Caco-2 (cell line): ENCODE measurements at regions not wholly inside any gene's neighbourhood (a gene's known extent, or its start where the extent isn't known, plus 50 kb on each side); places are given as distances from the start of the nearest gene placed in this dataset.

ENCODE experiments used
- BruUV-seq: library from RNA; stranded (reverse); fragments of 400-500 nt; replicated peaks from 2 replicates; lab custom pipeline; 2021; lab: Mats Ljungman, UMichigan
- CTCF ChIA-PET: fragments of 300-600 bp; sonication (Branson Sonifier 250); formaldehyde crosslinking; loops from one replicate; lab custom pipeline; 2022; ENCODE audit warnings: antibody characterized with exemption; lab: Charles Lee
- POLR2A ChIA-PET: fragments of 300-600 bp; sonication (Branson Sonifier 250); formaldehyde crosslinking; loops from one replicate; lab custom pipeline; 2022; ENCODE audit warnings: antibody characterized with exemption; lab: Charles Lee
- DNase-seq, 2 experiments: peaks; one replicate each; pipeline versions ENCODE4 v3.0.0 to v3.0.0-alpha.2; 2020 to 2022
- H3K27me3 ChIP-seq: replicated peaks from 2 replicates; pipeline ENCODE4 v1.6.0; 2011; ENCODE audit warnings: low read length; ENCODE audit not compliant: control insufficient read depth, insufficient read depth
- H3K36me3 ChIP-seq: 2 replicates; pipeline ENCODE4 v1.5.1; 2011; ENCODE audit warnings: low read length; ENCODE audit not compliant: control insufficient read depth, insufficient read depth
- H3K4me1 ChIP-seq: fragments of 250-450 bp; sonication (Bioruptor Pico); 2 replicates; pipeline ENCODE4 v1.5.1; 2020; ENCODE audit warnings: mild to moderate bottlenecking
- H3K4me3 ChIP-seq: 2 replicates; pipeline ENCODE4 v1.5.1; 2011; ENCODE audit warnings: low read depth, mild to moderate bottlenecking, control low read depth, low read length
- H3K9me3 ChIP-seq: fragments of 250-450 bp; sonication (Bioruptor Pico); 2 replicates; pipeline ENCODE4 v1.5.1; 2020; ENCODE audit warnings: mild to moderate bottlenecking, moderate library complexity
- H3K27ac Mint-ChIP-seq: one replicate; pipeline ENCODE4 v1.8.0; 2022; ENCODE audit warnings: mixed read lengths; ENCODE audit not compliant: unreplicated experiment
- H3K27me3 Mint-ChIP-seq: one replicate; pipeline ENCODE4 v1.8.0; 2022; ENCODE audit warnings: mixed read lengths; ENCODE audit not compliant: insufficient read depth, unreplicated experiment
- H3K36me3 Mint-ChIP-seq: one replicate; pipeline ENCODE4 v1.8.0; 2022; ENCODE audit warnings: mild to moderate bottlenecking, mixed read lengths; ENCODE audit not compliant: insufficient read depth, unreplicated experiment
- H3K4me1 Mint-ChIP-seq: one replicate; pipeline ENCODE4 v1.8.0; 2022; ENCODE audit warnings: low read depth, mixed read lengths; ENCODE audit not compliant: unreplicated experiment
- H3K4me3 Mint-ChIP-seq: one replicate; pipeline ENCODE4 v1.8.0; 2022; ENCODE audit warnings: mild to moderate bottlenecking, moderate library complexity, mixed read lengths; ENCODE audit not compliant: unreplicated experiment
- H3K9me3 Mint-ChIP-seq: one replicate; pipeline ENCODE4 v1.8.0; 2022; ENCODE audit warnings: mixed read lengths; ENCODE audit not compliant: unreplicated experiment
- CTCF ChIP-seq, 2 experiments: fragments of 200-600 bp in 1 of 2; IDR thresholded peaks; 1 replicate in 1 of 2; 2 replicates in 1 of 2; pipeline versions ENCODE4 v1.5.1 to v1.8.0; 2011 to 2022; ENCODE audit warnings: antibody characterized with exemption in 1 of 2, control low read depth in 1 of 2, inconsistent platforms in 1 of 2, low read depth in 1 of 2, low read length in 1 of 2, mild to moderate bottlenecking in 1 of 2, moderate library complexity in 1 of 2; ENCODE audit not compliant: insufficient read depth in 1 of 2, severe bottlenecking in 1 of 2, unreplicated experiment in 1 of 2
- intact Hi-C: fragments of 100-400 bp; cut with micrococcal nuclease; formaldehyde crosslinking; loops from one replicate; pipeline ENCODE4 v1.10.0; 2022; ENCODE audit not compliant: unreplicated experiment

DNA sequence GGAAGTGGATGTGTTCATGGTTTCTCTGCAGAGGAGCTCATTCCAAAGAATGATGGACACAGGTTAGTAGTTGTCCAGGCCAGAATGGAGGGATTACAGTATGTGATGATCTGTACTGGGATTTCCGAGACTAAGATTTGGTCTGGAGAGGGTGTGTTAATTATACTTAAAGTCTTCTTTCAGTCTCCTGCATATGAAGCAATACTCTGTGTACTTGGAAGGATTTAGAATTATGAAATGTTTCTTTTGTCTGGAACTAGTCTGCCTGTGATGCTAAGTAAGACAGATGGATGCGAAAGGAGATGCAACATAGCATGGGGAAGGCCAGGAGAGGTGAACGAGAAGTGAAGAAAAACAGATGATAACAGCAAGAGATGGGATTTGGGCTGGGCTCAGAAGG, 305.1 kb upstream of the LYZL1 start:
- peak overlapping the region; percentile 3 for H3K27ac Mint-ChIP-seq
- Histone ChIP-seq H3K36me3 (no peaks in the 10 kb centered on the region), H3K27me3 (no peaks in the 10 kb centered on the region), H3K9me3 (no peaks in the 10 kb centered on the region), H3K4me3 (no peak overlapping the region), H3K4me1 (peaks cover 10% of the 10 kb centered on the region; the same call in 1 of the 2 replicates)
- BruUV-seq, result no TSS peak
- ChIA-PET CTCF (no interaction called here), POLR2A (no interaction called here)
- TF ChIP-seq CTCF (IDR thresholded peaks at IDR 0.05; ENCODE audit: insufficient read depth in 1 of 2, low read depth in 1 of 2, low read length in 1 of 2, severe bottlenecking in 1 of 2, unreplicated experiment in 1 of 2), result no peak
- H3K4me3 Mint-ChIP-seq, result no peak overlapping the region
- H3K36me3 Mint-ChIP-seq, result no peaks in the 10 kb centered on the region
- intact Hi-C loops, result no loop called here
- H3K27me3 Mint-ChIP-seq, result no peaks in the 10 kb centered on the region
- no peaks in the 10 kb centered on the region for H3K9me3 Mint-ChIP-seq
- no peak for DNase-seq
- peaks cover 11% of the 10 kb centered on the region for H3K4me1 Mint-ChIP-seq

GRCh38 chr10:28984431-28984830, 304.4 kb upstream of the LYZL1 start:
- H3K36me3 Mint-ChIP-seq, result no peaks in the 10 kb centered on the region
- CTCF ChIA-PET, result no interaction called here

DNA sequence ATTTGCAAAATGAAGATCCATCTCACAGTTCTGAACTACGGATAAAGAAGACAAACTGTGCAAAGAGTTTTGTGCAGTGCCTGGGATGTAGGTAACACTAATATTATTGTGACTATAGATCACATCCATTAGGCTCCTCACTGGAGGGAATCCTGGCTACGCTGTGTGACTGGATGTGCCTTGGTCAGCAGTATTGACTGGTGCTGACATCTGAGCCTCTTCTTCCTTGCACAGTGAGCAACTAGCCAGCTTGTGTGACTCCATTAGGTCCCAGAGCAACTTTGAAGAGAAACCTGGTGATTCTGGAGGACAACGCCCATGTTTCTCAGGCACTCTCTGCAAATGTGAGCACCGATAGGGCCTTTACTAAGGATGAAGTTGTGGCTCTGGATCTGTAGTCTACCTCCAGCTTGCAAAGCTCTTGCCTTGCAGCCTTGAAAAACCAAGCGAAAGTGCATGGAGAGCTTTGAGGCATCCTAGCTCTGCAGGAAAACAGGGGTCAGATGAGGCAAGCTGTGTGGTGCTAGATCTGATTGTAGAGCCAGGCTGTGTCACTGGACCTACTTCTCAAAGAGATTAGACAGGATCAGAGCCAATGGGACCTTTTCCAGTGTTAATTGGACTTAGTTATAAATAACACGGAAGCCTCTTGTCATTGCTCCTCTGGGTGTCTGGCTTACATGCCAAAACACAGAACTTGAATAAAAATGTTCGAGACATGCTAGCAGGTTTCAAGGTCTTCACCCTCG, 303.6 kb upstream of the LYZL1 start:
- intact Hi-C loops, result no loop called here
- Mint-ChIP-seq H3K36me3 (peaks cover 4% of the 10 kb centered on the region), H3K4me3 (no peak overlapping the region), H3K27me3 (no peaks in the 10 kb centered on the region), H3K9me3 (no peaks in the 10 kb centered on the region), H3K27ac (no peak overlapping the region), H3K4me1 (peaks cover 11% of the 10 kb centered on the region)
- ChIA-PET CTCF (no interaction called here), POLR2A (no interaction called here)
- no peak for DNase-seq
- peaks cover 15% of the 10 kb centered on the region; the same call in 1 of the 2 replicates for H3K4me1 ChIP-seq
- H3K9me3 ChIP-seq, result no peaks in the 10 kb centered on the region
- no peak for TF ChIP-seq CTCF (IDR thresholded peaks at IDR 0.05; ENCODE audit: insufficient read depth in 1 of 2, low read depth in 1 of 2, low read length in 1 of 2, severe bottlenecking in 1 of 2, unreplicated experiment in 1 of 2)
- no TSS peak for BruUV-seq
- H3K4me3 ChIP-seq, result no peak overlapping the region
- no peaks in the 10 kb centered on the region for H3K27me3 ChIP-seq
- no peaks in the 10 kb centered on the region for H3K36me3 ChIP-seq

More at GRCh38 chr10:28984431-28984830, 304.4 kb upstream of the LYZL1 start:
- TF ChIP-seq CTCF (IDR thresholded peaks at IDR 0.05; ENCODE audit: insufficient read depth in 1 of 2, low read depth in 1 of 2, low read length in 1 of 2, severe bottlenecking in 1 of 2, unreplicated experiment in 1 of 2), result no peak
- H3K9me3 Mint-ChIP-seq, result no peaks in the 10 kb centered on the region
- intact Hi-C loops, result no loop called here
- H3K27ac Mint-ChIP-seq, result peak overlapping the region; percentile 3
- peak in 1 of 2 experiments; percentile 36 for DNase-seq
- Histone ChIP-seq H3K4me1 (peaks cover 10% of the 10 kb centered on the region; the same call in 1 of the 2 replicates), H3K27me3 (no peaks in the 10 kb centered on the region), H3K36me3 (no peaks in the 10 kb centered on the region), H3K4me3 (no peak overlapping the region), H3K9me3 (no peaks in the 10 kb centered on the region)
- peaks cover 11% of the 10 kb centered on the region for H3K4me1 Mint-ChIP-seq
- no TSS peak for BruUV-seq
- POLR2A ChIA-PET, result no interaction called here
- no peak overlapping the region for H3K4me3 Mint-ChIP-seq
- H3K27me3 Mint-ChIP-seq, result no peaks in the 10 kb centered on the region
